Fibroblast of villous mesenchyme (primary cell): ENCODE measurements at regions not wholly inside any gene's neighbourhood (a gene's known extent, or its start where the extent isn't known, plus 50 kb on each side); places are given as distances from the start of the nearest gene placed in this dataset.

ENCODE experiments used
- DNase-seq: peaks from one replicate; pipeline ENCODE4 v3.0.0-alpha.2; 2010; ENCODE audit warnings: low read depth
- H3K4me3 ChIP-seq: 2 replicates; pipeline ENCODE4 v1.5.1; 2011; ENCODE audit warnings: low read depth, mild to moderate bottlenecking, low read length
- CTCF ChIP-seq: IDR thresholded peaks from 2 replicates; pipeline ENCODE4 v1.5.1; 2012; ENCODE audit warnings: low read depth, mild to moderate bottlenecking, low read length; ENCODE audit not compliant: insufficient read depth

GRCh38 chr13:107870400-107870799, 344.9 kb downstream of the LIG4 start:
- no peak for TF ChIP-seq CTCF
- DNase-seq: no peak
- H3K4me3 ChIP-seq: no peak overlapping the region

DNA sequence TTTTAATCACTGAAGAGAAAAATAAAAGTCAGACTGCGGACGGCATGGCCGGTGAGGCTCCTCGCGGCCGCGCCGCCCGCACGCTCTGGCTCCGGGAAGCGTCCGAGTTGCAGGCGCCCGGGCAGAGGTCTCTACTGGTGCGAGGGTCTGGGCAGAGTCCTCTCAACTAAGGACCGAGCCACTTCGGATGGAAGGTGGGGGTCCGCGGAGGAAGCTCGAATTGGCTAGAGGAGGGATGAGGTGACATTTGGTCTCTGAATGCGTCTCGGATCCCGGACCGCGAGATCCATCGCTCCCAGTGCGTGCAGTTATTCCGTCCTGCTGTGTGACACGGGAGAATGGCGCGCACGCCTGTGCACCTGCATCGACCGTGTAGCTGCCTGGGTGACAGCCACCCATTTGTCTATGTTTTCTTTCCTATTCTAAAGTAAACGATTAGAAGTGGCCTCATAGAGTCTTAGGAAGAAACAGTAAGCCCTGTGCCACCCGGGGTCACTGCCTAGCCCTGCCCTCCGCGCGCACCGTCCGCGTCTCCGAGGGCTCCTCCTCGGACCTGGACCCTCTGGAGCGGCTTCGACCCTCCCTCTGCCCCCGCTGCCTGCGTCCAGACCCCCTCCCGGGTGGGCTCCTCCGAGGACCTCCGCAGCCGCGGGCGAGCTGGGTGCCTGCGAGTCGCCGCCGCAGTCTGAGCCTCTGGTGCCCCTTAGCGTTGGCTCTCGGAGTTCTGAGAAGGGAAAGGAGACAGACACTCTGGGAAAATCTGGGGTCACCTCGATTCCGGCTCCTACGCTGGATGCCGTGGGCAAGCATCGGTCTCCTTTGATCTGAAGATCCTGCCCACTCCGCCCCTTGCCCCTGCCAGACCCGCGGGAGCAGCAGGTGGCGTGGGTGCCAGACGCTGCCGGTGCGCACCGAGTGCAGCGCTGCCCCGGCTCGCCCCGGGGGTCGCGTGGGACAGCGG, 347.4 kb downstream of the LIG4 start:
- H3K4me3 ChIP-seq: peak overlapping the region; percentile 59
- peak; percentile 55 for TF ChIP-seq CTCF
- peak; percentile 36 for DNase-seq

DNA sequence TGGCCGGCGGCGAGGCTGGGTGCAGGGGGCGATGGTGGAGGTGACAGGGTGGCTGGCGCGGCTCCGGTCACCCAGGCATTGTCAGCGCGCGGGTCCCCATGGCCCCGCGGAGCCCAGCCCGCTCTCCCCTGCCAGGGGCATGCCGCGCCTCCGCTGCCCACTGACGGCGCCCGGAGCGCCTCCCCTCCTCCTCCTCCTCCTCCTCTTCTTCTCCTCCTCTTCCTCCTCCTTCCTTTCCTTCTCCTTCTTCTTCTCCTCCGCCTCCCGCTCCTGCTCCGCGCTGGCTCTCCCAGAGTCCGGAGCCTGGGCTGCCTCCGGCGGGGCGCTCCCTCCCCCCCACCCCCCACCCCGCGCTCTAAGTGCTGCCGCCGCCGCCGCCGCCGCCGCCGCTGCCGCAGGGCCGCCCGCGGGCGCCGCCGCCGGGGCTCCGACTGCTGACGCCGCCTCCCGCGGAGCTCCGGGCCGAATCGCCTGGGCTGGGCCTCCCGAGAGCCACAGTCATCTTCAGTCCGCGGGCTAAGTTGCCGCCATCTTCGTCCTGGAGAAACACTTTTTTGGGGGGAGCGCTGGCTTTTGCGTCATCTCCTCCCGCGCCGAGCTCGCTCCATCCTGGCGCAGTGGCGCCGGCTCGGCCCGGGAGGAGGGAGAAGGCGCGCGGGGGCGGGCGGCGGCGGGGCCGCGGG, 348.3 kb downstream of the LIG4 start:
- TF ChIP-seq CTCF: no peak
- peak; percentile 30 for DNase-seq
- peak overlapping the region; percentile 59 for H3K4me3 ChIP-seq

GRCh38 chr13:107866032-107866940, 349.1 kb downstream of the LIG4 start:
- peak; percentile 38 for DNase-seq
- H3K4me3 ChIP-seq: peak overlapping the region; percentile 59
- TF ChIP-seq CTCF: no peak

- no peak for TF ChIP-seq CTCF
- H3K4me3 ChIP-seq: peak overlapping the region; percentile 59
- DNase-seq: peak; percentile 30
These were observed 349.7 kb downstream of the LIG4 start for GRCh38 chr13:107865643-107866031.

DNA sequence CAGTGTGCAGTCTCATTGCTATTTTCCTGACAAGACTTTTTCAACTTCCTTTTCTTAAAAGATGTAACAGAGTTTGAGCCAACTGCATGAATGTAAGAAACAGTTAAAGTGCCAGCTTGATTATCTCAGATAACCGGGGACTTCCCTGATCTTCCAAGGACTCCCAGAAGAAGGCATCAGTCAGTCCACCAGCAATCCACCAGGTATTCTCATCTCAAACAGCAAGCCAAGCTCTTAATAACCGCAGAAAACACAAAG, 350.1 kb downstream of the LIG4 start:
- DNase-seq: no peak
- peak overlapping the region; percentile 59 for H3K4me3 ChIP-seq
- TF ChIP-seq CTCF: no peak
